HepG2 (cell line): ENCODE measurements at regions not wholly inside any gene's neighbourhood (a gene's known extent, or its start where the extent isn't known, plus 50 kb on each side); places are given as distances from the start of the nearest gene placed in this dataset.

Experiments used
- ATAC-seq: fragments of 200-7000 bp; cut with Tn5 transposase; 3 replicates; pipeline ENCODE4 v1.9.1; 2020; ENCODE audit warnings: mild to moderate bottlenecking, moderate library complexity
- BruUV-seq: library from RNA; stranded (reverse); fragments of 400-500 nt; replicated peaks from 2 replicates; lab custom pipeline; 2021; lab: Mats Ljungman, UMichigan
- CTCF ChIA-PET: fragments of 300-600 bp; formaldehyde crosslinking; extraction: SDS; loops from one replicate; lab custom pipeline; 2021; ENCODE audit warnings: low total read pairs, inconsistent platforms, low intra/inter-chr PET ratio; lab: Yijun Ruan, JAX
- POLR2A ChIA-PET: fragments of 350-600 bp; sonication (Branson Sonifier 250); formaldehyde crosslinking; loops from one replicate; lab custom pipeline; 2020; ENCODE audit warnings: antibody characterized with exemption, inconsistent platforms; lab: Yijun Ruan, JAX
- DNase-seq: peaks from one replicate; pipeline ENCODE4 v3.0.0-alpha.2; 2015; ENCODE audit warnings: low spot score
- FAIRE-seq: peaks from 3 replicates; lab custom pipeline; 2011; peaks lifted over from hg19 to GRCh38; lab: Jason Lieb, UNC
- H2AFZ ChIP-seq: one replicate; pipeline ENCODE4 v1.6.1; 2011; ENCODE audit warnings: low read length, inconsistent platforms
- H3K27ac ChIP-seq: fragments of 300-600 bp; 3 replicates; pipeline ENCODE4 v1.8.0; 2011; ENCODE audit warnings: mixed run types, mild to moderate bottlenecking, mixed read lengths, low read length, inconsistent platforms; ENCODE audit not compliant: insufficient read depth; ENCODE audit errors: extremely low read length
- H3K27me3 ChIP-seq, 2 experiments: fragments of 200-600 bp in 1 of 2; 2 replicates in 1 of 2; 3 replicates in 1 of 2; pipeline versions ENCODE4 v1.6.0 to v1.8.0; 2011; ENCODE audit warnings: low read length in 2 of 2, mild to moderate bottlenecking in 2 of 2, moderate library complexity in 2 of 2, inconsistent platforms in 1 of 2; ENCODE audit not compliant: insufficient read depth in 2 of 2, control insufficient read depth in 1 of 2
- H3K36me3 ChIP-seq, 2 experiments: fragments of 200-600 bp in 1 of 2; replicated peaks in 1 of 2; 2 replicates in 1 of 2; 3 replicates in 1 of 2; pipeline versions ENCODE4 v1.5.1 to v1.8.0; 2011; ENCODE audit warnings: low read length in 2 of 2, inconsistent platforms in 1 of 2; ENCODE audit not compliant: insufficient read depth in 2 of 2, control insufficient read depth in 1 of 2
- H3K4me1 ChIP-seq: 2 replicates; pipeline ENCODE4 v1.5.1; 2012; ENCODE audit warnings: low read length, inconsistent platforms; ENCODE audit not compliant: insufficient read depth
- H3K4me2 ChIP-seq: 2 replicates; pipeline ENCODE4 v1.6.0; 2011; ENCODE audit warnings: low read depth, low read length, inconsistent platforms
- H3K4me3 ChIP-seq, 3 experiments: fragments of 200-600 bp in 1 of 3; sonication (generic), shearing (Covaris generic) in 1 of 3; replicated peaks in 1 of 3; 2 replicates each; pipeline ENCODE4 v1.5.1; 2011 to 2016; ENCODE audit warnings: low read length in 3 of 3, inconsistent platforms in 2 of 3, low read depth in 2 of 3, mild to moderate bottlenecking in 2 of 3, control low read depth in 1 of 3, mixed read lengths in 1 of 3; ENCODE audit not compliant: insufficient read depth in 1 of 3
- H3K79me2 ChIP-seq: one replicate; pipeline ENCODE4 v1.6.1; 2011; ENCODE audit warnings: low read length, inconsistent platforms; ENCODE audit not compliant: insufficient read depth
- H3K9ac ChIP-seq: 2 replicates; pipeline ENCODE4 v1.6.0; 2011; ENCODE audit warnings: mild to moderate bottlenecking, low read depth, low read length, inconsistent platforms; ENCODE audit not compliant: insufficient read depth
- H3K9me3 ChIP-seq: 2 replicates; pipeline ENCODE4 v1.5.1; 2012; ENCODE audit warnings: mild to moderate bottlenecking, low read length
- H4K20me1 ChIP-seq: 2 replicates; pipeline ENCODE4 v1.6.0; 2011; ENCODE audit warnings: inconsistent platforms, mild to moderate bottlenecking, low read length, moderate library complexity; ENCODE audit not compliant: insufficient read depth
- ELF3 ChIP-seq: IDR thresholded peaks from 2 replicates; pipeline ENCODE4 v1.6.1; 2016; ENCODE audit warnings: missing genetic modification reagents, missing compliant biosample characterization
- FOXK2 ChIP-seq: fragments of 450-650 bp; IDR thresholded peaks from 2 replicates; pipeline ENCODE4 v1.6.1; 2016
- LCORL ChIP-seq, 2 experiments: fragments of 450-650 bp in 1 of 2; sonication (generic) in 1 of 2; formaldehyde crosslinking in 1 of 2; IDR thresholded peaks; 2 replicates each; pipeline versions ENCODE4 v1.5.0 to v1.6.1; 2017 to 2020; ENCODE audit warnings: antibody characterized with exemption in 1 of 2, missing genetic modification reagents in 1 of 2
- MZF1 ChIP-seq: sonication (generic); formaldehyde crosslinking; IDR thresholded peaks from 2 replicates; pipeline ENCODE4 v1.8.1; 2023; ENCODE audit warnings: mild to moderate bottlenecking, missing genetic modification reagents, borderline replicate concordance
- NBN ChIP-seq: fragments of 450-650 bp; conservative IDR thresholded peaks from 2 replicates; pipeline ENCODE4 v1.6.1; 2017
- NRL ChIP-seq: sonication (generic); formaldehyde crosslinking; IDR thresholded peaks from 2 replicates; pipeline ENCODE4 v1.5.0; 2020; ENCODE audit warnings: missing genetic modification reagents, mild to moderate bottlenecking, moderate library complexity, borderline replicate concordance
- SIX4 ChIP-seq: sonication (generic); formaldehyde crosslinking; IDR thresholded peaks from 2 replicates; pipeline ENCODE4 v1.4.0; 2020; ENCODE audit warnings: missing genetic modification reagents
- SMAD1 ChIP-seq: sonication (generic); formaldehyde crosslinking; IDR thresholded peaks from 2 replicates; pipeline ENCODE4 v1.4.0; 2020; ENCODE audit warnings: missing genetic modification reagents, low read depth, mild to moderate bottlenecking, borderline replicate concordance
- SNAI1 ChIP-seq: sonication (generic); formaldehyde crosslinking; IDR thresholded peaks from 2 replicates; pipeline ENCODE4 v1.5.0; 2020; ENCODE audit warnings: mild to moderate bottlenecking, missing genetic modification reagents, borderline replicate concordance
- ZBTB49 ChIP-seq: sonication (generic); formaldehyde crosslinking; IDR thresholded peaks from 2 replicates; pipeline ENCODE4 v1.4.0; 2020; ENCODE audit warnings: missing genetic modification reagents, borderline replicate concordance
- ZIK1 ChIP-seq: sonication (generic); formaldehyde crosslinking; IDR thresholded peaks from 2 replicates; pipeline ENCODE4 v1.5.0; 2020; ENCODE audit warnings: mild to moderate bottlenecking, low read depth, missing genetic modification reagents, borderline replicate concordance
- ZNF207 ChIP-seq: fragments of 450-650 bp; IDR thresholded peaks from 2 replicates; pipeline ENCODE4 v1.6.1; 2016; ENCODE audit warnings: antibody characterized with exemption, borderline replicate concordance
- ZNF253 ChIP-seq: sonication (generic); formaldehyde crosslinking; IDR thresholded peaks from 2 replicates; pipeline ENCODE4 v1.8.0; 2022; ENCODE audit warnings: mild to moderate bottlenecking, missing genetic modification reagents, borderline replicate concordance
- ZNF558 ChIP-seq: sonication (generic); formaldehyde crosslinking; IDR thresholded peaks from 2 replicates; pipeline ENCODE4 v1.9.0; 2022; ENCODE audit warnings: mild to moderate bottlenecking, missing genetic modification reagents, borderline replicate concordance
- ZNF605 ChIP-seq: sonication (generic); formaldehyde crosslinking; IDR thresholded peaks from 2 replicates; pipeline ENCODE4 v1.8.0; 2022; ENCODE audit warnings: mild to moderate bottlenecking, missing genetic modification reagents
- ZNF672 ChIP-seq: sonication (generic); formaldehyde crosslinking; IDR thresholded peaks from 2 replicates; pipeline ENCODE4 v1.8.1; 2022; ENCODE audit warnings: missing genetic modification reagents
- ZNF737 ChIP-seq: sonication (generic); formaldehyde crosslinking; IDR thresholded peaks from 2 replicates; pipeline ENCODE4 v1.5.0; 2020; ENCODE audit warnings: missing genetic modification reagents, mild to moderate bottlenecking, borderline replicate concordance
- ZNF747 ChIP-seq: sonication (generic); formaldehyde crosslinking; IDR thresholded peaks from 2 replicates; pipeline ENCODE4 v1.8.1; 2023; ENCODE audit warnings: missing genetic modification reagents, mild to moderate bottlenecking, borderline replicate concordance
- WGBS: methylation state at CpG from one replicate; pipeline ENCODE4 v1.1.6; 2017; ENCODE audit warnings: low lambda C conversion rate; 5-methylcytosine and 5-hydroxymethylcytosine counted together
- in situ Hi-C: cut with HindIII; loops from 2 replicates; pipeline ENCODE4 v1.10.0; 2017; ENCODE audit warnings: low pct_unique_long_range_greater_than_20kb; ENCODE audit not compliant: extremely low pct_ligation_motif_present
- intact Hi-C: fragments of 100-400 bp; cut with micrococcal nuclease; formaldehyde crosslinking; loops from one replicate; pipeline ENCODE4 v1.10.0; 2022; ENCODE audit not compliant: unreplicated experiment
- TF ChIP-seq, protein P1 (sequence below): sonication (generic); formaldehyde crosslinking; conservative IDR thresholded peaks from 2 replicates; pipeline ENCODE4 v1.4.0; 2020; ENCODE audit warnings: missing genetic modification reagents

DNA sequence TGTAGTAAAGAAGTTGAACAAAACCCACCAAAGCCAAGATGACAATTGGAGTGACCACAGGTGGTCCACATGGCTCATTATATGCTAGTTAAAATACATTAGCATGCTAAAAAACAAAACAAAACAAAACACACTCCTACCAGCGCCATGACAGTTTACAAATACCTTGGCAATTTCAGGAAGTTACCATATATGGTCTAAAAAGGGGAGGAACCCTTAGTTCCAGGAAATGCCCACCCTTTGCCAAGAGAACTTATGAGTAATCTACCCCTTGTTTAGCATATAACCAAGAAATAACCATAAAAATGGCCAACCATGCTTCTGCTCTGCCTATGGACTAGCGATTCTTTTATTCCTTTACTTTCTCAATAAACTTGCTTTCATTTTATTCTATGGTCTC is 979.1 kb upstream of the POT1 start:
- no peaks in the 10 kb centered on the region for H3K4me1 ChIP-seq
- FAIRE-seq (no peak), ATAC-seq (no peak), DNase-seq (no peak)
- CTCF ChIA-PET, result no interaction called here
- H3K79me2 ChIP-seq, result no peaks in the 10 kb centered on the region
- H3K9ac ChIP-seq, result no peak overlapping the region
- H3K36me3 ChIP-seq, result no peaks in the 10 kb centered on the region
- H3K27ac ChIP-seq, result no peak overlapping the region
- H4K20me1 ChIP-seq, result no peaks in the 10 kb centered on the region
- H3K4me3 ChIP-seq, result no peak overlapping the region
- in situ Hi-C loops (no loop called here), intact Hi-C loops (no loop called here)
- no peak overlapping the region for H3K4me2 ChIP-seq
- no peaks in the 10 kb centered on the region for H3K27me3 ChIP-seq
- peaks cover 39% of the 10 kb centered on the region for H3K9me3 ChIP-seq
- no peak for TF ChIP-seq NRL
- no peak for TF ChIP-seq ZIK1 (CRISPR knock-in tag)
- no peak for TF ChIP-seq ZNF605
- TF ChIP-seq MZF1 (CRISPR knock-in tag), result no peak
- no peak for TF ChIP-seq ZNF253 (CRISPR knock-in tag)
- no peak for TF ChIP-seq NBN
- no peak for TF ChIP-seq SNAI1 (CRISPR knock-in tag)
- no peak for TF ChIP-seq ZNF737 (CRISPR knock-in tag)
- TF ChIP-seq ZNF207, result no peak
- no peak for TF ChIP-seq ELF3 (CRISPR knock-in tag)
- no peak for TF ChIP-seq FOXK2
- no peak for TF ChIP-seq LCORL (IDR thresholded peaks at IDR 0.05)
- no peak for TF ChIP-seq LCORL (CRISPR knock-in tag; IDR thresholded peaks at IDR 0.05)
- TF ChIP-seq ZNF672, result no peak
- no peak for TF ChIP-seq ZNF558 (CRISPR knock-in tag)
- TF ChIP-seq, protein P1, sequence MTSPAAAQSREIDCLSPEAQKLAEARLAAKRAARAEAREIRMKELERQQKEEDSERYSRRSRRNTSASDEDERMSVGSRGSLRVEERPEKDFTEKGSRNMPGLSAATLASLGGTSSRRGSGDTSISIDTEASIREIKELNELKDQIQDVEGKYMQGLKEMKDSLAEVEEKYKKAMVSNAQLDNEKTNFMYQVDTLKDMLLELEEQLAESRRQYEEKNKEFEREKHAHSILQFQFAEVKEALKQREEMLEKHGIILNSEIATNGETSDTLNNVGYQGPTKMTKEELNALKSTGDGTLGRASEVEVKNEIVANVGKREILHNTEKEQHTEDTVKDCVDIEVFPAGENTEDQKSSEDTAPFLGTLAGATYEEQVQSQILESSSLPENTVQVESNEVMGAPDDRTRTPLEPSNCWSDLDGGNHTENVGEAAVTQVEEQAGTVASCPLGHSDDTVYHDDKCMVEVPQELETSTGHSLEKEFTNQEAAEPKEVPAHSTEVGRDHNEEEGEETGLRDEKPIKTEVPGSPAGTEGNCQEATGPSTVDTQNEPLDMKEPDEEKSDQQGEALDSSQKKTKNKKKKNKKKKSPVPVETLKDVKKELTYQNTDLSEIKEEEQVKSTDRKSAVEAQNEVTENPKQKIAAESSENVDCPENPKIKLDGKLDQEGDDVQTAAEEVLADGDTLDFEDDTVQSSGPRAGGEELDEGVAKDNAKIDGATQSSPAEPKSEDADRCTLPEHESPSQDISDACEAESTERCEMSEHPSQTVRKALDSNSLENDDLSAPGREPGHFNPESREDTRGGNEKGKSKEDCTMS (CRISPR knock-in tag), result no peak
- TF ChIP-seq ZBTB49 (CRISPR knock-in tag), result no peak
- TF ChIP-seq ZNF747, result no peak
- no peak for TF ChIP-seq SMAD1 (CRISPR knock-in tag)
- TF ChIP-seq SIX4 (CRISPR knock-in tag), result no peak
- 8% methylated on average over 2 of the region's 2 CpGs for WGBS
- no TSS peak for BruUV-seq
- POLR2A ChIA-PET, result no interaction called here
- no peak overlapping the region for H2AFZ ChIP-seq
